HG02885 (cell line): ENCODE measurements at regions not wholly inside any gene's neighbourhood (a gene's known extent, or its start where the extent isn't known, plus 50 kb on each side); places are given as distances from the start of the nearest gene placed in this dataset.
"Not testable (repeated sequence)": the region's sequence is repeated elsewhere in the genome, so short reads cannot be mapped to it uniquely, and the experiment has no call there.

Source experiments
- ATAC-seq: cut with Tn5 transposase; IDR thresholded peaks from one replicate; pipeline ENCODE4 v1.9.1; 2021; ENCODE audit warnings: mild to moderate bottlenecking; ENCODE audit not compliant: unreplicated experiment, poor library complexity

DNA sequence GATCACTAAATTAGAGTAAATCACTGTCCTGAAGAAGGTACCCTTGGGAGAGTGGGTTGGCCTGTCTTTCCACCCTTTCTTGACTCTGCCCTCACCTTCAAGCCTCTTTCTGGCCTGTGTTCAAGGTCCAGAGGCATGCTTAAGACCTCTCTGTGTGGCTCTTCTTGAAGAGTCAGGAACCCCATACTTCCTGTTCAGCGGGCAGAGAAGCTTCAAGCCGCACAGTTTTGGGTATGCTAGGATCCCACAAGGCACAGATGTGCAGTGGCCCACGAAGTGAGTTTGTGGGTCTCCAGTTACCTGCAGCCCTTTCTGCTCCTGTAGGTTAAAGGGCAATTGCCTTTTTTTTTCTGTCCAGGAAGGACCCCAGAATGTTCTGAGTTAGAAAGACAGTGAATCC lies 185.4 kb downstream of the FAM72C start:
- not testable (repeated sequence) for ATAC-seq

DNA sequence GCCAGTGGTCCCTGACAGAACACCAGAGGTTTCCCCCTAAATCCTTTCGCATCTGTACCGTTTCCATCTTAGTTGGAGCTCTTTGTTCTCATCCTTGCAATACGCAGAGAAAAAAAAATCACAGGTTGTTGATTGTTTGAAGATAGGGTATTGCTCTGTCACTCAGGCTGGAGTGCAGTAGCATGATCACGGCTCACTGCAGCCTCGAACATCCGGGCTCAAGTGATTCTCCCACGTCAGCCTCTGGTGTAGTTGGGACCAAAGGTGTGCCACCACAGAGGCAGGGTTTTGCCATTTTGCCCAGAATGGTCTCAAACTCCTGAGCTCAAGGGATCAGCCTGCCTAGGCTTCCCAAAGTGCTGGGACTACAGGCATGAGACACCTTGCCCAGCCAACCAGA lies 185.9 kb downstream of the FAM72C start:
- ATAC-seq = not testable (repeated sequence)

DNA sequence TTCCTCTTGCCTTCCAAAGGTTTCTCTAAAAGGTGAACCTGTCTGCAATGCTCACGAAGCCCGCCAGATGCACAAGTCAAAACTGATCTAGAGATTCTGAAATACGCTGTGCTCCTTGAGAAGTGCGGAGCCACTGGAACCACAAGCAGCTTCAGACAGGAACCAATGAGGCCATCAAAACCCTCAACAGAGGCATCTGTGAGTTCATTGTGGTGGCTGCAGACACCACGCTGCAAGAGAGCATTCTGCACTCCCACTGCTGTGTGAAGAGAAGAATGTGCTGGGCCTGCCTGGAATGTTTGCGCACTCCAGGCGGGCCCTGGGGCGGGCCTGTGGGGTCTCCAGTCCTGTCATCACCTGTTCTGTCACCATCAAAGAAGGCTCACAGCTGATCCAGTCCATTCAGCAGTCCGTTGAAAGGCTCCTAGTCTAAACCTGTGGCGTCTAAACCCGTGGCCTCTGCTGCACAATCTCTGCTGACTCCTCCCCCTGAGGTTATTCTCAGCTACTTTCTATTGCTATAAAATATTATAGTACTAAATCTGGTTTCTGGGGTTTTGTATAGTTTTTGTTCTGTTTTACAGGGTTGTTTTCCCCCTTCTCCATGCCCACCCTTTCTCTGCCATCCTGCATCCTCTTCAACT lies 187.4 kb downstream of the FAM72C start:
- not testable (repeated sequence) for ATAC-seq

DNA sequence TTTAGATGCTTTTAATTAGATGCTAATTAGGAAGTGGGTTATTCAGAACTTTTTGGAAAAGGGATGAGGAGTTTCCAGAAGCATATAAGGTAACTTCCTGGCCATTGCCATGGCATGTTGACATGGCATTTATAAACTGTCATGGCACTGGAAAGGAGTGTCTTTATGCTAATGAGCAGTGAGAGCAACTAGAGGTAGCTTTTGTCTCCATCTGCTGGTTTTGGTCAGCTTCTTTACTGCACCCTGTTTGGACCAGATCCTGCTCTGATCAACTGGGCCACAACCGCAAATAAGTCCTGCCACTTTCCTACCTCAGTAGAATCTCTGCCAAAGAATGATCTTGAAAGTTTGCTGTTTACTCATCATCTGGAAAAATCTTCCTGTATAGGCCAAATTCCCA lies 193.6 kb downstream of the FAM72C start:
- ATAC-seq = not testable (repeated sequence)

DNA sequence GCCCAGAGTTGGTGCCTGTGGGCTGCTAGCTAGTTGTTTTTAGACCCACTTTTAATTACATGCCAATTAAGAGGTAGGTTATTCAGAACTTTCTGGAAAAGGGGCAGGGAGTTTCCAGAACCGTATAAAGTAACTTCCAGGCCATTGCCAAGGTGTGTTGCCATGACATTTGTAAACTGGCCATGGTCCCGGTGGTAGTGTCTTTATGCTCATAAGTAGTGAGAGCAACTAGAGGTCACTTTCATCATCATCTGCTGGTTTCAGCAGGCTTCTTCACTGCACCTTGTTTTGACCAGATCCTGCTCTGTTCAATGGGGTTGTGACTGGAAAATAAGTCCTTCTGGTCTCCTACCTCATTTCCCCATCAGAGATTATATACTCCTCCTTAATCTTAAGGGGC lies 207.0 kb downstream of the FAM72C start:
- not testable (repeated sequence) for ATAC-seq

DNA sequence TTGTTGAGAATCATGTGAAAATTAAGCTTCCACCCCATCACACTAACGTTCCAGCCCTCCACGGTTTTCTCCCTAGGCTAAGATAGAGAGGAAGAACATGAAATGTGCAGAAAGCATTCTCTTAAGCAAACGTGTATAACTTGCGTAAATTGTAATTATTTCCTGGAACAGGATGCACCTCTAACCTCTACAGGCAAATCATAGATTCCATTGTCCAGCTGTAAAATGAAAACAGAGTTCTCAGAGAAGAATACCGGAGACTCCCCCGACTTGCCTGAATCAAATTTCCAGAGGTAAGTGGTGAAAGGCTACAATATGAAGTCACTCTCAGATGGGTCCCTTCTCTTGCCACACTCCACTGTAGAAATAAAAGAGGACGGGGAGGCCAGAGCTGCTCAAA lies 211.4 kb downstream of the FAM72C start:
- not testable (repeated sequence) for ATAC-seq

DNA sequence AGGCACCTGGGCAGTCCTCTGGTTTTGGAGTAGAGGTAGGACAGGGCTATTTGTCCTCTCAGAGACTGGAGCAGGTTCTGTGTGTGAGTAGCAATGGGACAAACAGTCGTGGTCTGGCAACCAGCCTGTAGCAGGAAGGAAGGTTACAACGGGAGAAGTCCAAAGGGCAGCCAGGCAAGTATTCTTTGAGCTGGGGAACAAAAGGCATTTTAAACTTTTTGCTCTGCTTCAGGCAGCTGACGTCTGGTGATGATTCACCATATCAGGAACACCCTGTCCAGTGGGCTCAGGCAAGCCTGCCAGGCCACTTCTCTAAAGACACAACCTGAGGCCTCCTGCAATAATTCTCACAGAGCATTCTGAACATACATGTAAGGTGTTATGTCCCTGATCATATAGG lies 215.8 kb downstream of the FAM72C start:
- not testable (repeated sequence) for ATAC-seq

DNA sequence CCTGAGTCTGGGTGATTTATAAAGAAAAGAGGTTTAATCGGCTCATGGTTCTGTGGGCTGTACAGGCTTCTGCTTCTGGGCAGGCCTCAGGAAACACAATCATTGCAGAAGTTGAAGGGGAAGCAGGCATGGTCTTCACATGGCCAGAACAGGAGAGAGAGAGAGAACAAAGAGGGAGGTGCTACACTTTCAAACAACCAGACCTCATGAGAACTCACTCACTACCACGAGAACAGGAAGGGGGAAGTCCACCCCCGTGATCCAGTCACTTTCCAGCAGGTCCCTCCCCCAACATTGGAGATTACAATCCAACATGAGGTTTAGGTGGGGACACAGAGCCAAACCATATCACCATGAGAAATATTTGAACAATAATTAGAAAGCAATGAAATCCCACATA lies 222.9 kb downstream of the FAM72C start:
- no peak for ATAC-seq

DNA sequence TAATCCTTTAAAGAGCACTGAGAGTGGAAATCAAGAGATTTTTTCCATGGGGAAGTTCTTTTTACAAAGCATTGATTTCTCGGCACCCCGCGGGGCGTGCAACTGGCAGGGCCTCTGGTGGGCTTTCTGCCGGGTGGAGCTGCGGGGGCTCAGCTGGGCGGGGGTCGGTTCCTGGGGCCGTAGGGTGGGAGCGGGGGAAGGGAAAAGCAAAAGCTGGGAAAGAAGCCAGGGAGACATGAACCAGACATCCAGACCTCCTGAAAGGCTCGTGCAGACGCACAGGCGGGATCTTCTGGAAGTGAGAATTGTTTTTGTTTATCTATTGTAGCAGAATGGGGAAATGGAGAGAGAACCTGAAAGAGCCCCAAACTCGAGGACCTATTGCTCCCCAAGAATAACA lies 235.2 kb downstream of the FAM72C start:
- ATAC-seq = no peak

DNA sequence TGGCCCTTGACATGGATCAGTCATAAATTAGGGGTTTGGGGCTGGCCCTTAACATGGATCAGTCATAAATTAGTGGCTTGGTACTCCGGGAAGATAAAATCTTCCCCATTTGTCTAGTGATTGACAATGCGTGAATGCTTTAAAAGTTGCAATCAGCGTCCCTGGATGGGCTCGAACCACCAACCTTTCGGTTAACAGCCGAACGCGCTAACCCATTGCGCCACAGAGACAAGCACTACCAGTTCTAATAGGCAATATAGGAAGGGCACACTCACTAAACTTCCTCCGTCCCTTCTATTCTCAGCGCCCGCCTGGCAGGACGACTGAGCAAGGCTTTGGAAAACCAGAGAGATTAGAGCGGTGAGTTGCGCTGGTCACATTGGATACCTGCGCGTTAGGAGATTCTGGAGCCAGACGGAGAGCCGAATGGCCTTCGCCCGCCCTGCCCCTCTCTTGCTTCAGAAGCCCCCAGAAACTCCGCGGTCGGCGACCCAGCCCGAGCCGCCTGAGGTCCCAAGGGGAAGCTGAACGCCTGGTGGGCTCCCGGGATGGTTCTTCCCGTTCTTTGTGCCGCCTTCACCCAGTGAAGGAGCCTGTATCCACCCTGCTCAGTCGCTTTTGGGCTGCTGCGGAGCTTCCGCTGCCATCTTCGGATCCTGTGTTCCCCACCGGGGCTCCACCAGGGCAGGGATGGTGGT lies 235.9 kb downstream of the FAM72C start:
- no peak for ATAC-seq

DNA sequence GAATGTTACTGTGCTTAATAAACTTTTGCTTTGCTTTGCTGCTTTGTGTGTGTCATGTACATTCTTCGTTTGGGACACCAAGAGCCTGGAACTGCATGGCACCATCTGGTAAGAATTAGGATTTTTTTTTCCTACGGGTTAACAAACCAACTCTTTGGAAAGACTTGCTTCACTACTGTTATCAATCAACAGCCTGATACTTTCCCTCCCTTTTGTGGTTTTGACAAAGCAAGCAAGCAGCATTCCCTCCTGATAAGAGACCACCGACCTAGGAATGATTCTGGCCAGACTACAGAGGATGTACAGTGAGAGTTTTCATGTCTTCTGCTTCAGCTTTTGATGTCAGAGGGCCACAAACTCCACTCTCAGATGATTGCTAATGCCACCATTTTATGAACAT lies 237.5 kb downstream of the FAM72C start:
- not testable (repeated sequence) for ATAC-seq

DNA sequence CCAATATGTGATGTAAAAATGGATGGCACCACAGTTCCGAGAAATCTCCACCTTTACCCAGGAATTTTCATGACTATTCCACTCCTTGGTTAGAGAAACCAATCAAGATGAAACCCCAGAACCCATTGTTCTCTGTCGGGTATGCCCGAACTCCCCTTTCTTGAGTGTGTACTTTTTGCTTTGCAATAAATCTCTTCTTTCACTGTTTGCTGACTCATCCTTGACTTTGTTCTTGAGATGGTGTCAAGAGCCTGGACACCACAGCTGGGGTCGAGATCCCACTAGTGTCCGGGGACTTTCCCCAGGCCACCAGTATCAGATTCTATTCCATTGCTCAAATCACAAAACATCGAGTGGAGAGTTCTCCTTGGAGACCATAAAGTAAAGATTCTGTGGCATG lies 240.9 kb downstream of the FAM72C start:
- not testable (repeated sequence) for ATAC-seq

DNA sequence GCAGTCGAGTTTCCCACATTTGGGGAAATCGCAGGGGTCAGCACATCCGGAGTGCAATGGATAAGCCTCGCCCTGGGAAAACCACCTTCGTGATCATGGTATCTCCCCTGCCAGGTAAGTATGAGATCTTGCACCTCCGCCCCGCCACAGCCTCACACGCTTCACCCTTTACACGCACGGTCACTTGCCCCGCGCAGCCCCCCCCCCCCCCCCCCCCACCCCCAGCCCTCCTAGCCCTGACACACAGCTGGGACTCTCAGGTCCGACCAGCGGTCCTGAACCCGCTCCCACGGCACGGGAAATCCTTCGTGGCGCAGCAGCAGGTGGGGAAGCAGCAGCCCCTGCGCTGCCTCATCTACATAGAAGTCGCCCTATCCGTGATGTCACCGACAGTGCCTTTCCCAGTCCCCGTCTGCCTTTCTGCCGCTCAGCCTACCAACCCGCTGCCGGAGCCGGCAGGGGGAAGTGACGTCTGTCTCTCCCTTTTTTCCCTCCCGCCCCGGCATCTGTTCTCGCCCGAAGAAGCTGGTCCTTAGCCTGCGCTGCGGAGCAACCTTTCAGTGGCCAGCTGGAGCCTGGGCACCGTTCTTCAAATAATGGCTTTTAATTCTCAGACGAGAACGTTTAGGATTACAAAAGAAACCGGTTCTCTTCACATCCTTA lies 242.2 kb downstream of the FAM72C start:
- peak; percentile 70 for ATAC-seq

DNA sequence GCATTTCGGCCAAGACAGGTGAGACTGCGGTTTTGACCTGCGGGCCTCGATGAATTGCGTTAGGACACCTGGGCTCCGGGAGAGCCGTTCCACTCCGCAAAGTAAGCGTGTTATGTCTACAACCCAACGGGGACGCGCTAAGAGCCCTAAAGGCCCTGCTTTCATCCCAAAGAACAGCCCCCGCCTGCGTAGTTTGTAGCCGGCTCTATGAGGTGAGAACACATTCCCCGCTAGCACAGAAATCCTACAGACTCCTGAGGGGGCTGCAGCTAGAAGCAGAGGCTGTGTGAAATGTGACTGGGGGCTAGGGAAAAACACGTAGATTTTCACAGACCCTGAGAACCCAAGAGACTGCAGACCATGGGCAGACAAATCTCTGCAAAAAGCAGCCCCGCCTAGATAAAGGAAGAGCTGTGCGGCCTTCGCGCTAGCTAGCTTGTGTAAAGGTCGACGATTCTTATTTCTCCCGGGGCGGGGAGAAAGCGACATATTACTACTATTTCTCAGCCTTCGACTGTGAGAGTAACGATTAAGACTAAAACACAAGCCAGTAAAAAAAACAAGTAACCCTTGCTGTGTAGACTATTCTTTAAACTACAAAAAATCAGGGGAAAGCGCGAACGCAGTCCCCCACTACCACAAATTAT lies 242.9 kb downstream of the FAM72C start:
- ATAC-seq = peak; percentile 93

DNA sequence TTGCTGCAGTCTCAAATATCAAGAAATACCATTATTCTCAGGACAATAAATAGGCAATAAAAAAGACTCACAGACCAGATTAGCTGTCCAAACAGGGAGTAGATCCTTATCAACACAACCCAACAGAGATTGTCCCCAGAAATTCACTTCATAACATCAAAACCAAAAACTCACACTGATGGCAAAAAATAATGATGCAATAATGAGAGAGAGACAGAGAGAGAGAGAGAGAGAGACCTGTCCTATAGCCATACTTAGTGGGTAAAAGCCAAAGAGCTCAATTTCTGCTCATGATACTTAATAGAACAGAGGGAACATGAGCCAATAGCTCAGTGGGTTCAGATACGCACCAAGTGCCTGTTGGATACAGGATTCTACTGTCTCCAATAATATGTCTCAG lies 244.5 kb downstream of the FAM72C start:
- ATAC-seq = no peak

DNA sequence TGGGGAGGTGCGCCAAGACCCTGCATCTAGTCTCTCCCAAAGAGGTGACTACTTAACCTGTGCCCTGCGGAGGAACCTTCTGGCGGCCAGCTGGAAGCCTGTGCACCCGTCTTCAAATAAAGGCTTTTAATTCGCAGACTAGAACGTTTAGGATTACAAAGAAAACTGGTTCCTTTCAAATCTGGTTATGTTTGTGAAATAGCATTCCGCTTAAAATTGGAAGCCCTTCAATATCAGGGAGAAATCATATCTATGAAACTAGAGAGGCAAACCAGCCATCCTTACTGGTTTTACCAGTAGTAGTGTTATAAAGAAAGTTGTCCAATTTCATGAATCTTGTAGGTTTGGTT lies 250.8 kb downstream of the FAM72C start:
- ATAC-seq = no peak

DNA sequence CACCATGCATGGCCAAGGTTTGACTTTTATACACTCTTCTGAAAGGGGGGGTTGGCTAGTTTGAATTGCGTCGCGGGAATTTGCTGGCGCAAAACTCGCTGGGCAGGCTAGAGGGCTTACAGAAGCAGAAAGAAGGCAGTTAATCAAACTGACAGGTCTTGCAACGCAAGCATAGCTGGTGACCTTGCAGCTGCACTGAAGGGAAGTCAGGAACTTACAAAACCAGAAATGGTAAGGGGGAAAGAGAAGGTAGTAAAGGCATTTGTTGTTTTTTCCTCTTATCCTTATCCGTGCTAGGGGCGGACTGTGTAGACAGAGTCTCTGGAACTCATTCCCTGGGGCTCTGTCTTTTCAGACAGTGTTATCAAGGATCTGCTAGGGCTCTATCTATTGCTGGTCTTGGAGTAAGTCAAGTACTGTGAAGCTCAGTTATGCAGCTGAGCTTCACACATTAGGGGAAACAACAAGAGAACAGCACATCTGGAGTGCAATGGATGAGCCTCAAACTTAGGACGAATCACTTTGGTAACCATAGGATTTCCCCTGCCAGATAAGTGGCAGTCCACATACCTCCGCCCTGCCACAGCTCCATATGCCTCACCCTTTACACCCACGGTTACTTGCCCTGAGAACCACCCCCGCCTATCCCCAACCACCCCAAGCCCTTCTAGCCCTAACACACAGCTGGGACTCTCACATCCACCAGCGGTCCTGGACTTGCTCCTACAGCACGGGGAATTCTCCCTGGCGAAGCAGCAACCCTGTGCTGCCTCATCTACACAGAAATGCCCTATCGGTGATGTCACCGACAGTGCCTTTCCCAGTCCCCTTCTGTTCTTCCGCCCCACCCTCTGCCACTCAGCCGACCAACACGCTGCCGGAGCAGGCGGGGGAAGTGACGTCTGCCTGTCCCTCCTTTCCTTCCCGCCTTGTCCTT lies 251.4 kb downstream of the FAM72C start:
- no peak for ATAC-seq

DNA sequence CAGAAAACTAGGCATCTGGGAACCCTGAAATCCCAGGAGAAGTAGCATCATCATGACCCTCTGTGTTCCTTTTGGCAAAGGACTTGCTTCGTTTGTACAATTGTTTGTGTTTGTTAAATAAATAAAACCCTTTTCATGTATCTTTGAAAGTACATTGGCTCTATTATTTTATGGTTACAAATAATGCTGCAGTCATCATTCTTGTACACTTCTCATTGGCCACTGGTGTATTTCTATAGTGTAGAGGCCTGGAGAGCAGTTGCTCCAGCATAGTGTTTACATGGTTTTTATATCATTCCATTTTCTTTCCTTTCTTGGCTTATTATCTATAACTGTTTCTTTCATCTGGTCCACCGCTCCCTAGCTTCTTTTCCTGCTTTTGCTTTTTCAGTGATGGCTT lies 253.3 kb downstream of the FAM72C start:
- no peak for ATAC-seq

DNA sequence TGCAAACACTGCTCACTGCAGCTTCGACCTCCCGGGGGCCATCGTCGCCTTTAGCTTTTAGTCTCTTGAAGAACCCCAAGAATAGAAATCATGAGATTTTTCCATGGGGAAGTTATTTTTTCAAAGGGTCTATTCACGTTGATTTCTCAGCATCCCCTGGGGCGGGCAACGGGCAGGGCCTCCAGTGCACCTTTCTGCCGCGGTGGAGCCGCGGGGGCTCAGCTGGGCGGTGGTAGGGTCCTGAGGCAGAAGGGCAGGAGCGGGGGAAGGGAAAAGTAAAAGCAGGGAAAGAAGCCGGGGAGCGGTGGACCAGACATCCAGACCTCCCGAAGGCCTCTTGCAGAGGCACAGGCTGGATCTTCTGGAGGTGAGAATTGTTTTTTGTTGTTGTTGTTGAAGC lies 253.8 kb downstream of the FAM72C start:
- no peak for ATAC-seq

DNA sequence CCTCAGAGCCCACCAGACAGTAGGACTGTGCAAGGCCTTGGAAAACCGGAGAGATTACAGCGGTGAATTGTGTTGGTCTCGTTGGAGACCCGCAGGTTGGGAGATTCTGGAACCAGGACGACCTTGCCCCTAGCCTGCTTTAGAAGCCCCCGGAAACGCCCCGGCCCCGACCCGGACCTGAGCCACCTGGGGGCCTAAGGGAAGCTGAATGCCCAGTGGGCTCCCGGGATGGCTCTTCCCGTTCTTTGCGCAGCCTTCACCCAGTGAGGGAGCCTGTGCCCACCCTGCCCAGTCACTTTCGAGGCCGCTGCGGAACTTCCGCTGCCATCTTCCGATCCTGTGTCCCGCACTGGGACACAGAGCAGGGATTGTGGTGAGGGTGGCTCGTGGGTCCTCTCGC lies 254.4 kb downstream of the FAM72C start:
- ATAC-seq = no peak
